Effector memory CD4-positive, alpha-beta T cell (primary cell): ENCODE measurements at regions not wholly inside any gene's neighbourhood (a gene's known extent, or its start where the extent isn't known, plus 50 kb on each side); places are given as distances from the start of the nearest gene placed in this dataset.

Experiments used
- DNase-seq, 3 donors: peaks; one replicate each; pipeline ENCODE4 v3.0.0-alpha.2; 2020
- H3K27ac ChIP-seq: 2 replicates; pipeline ENCODE4 v1.7.0; 2013; ENCODE audit warnings: mild to moderate bottlenecking, low read length, moderate library complexity; ENCODE audit not compliant: insufficient read depth, poor library complexity, severe bottlenecking
- H3K27me3 ChIP-seq: replicated peaks from 2 replicates; pipeline ENCODE4 v1.7.0; 2013; ENCODE audit warnings: mild to moderate bottlenecking, low read length; ENCODE audit not compliant: insufficient read depth, control insufficient read depth, poor library complexity, severe bottlenecking
- H3K36me3 ChIP-seq: 2 replicates; pipeline ENCODE4 v1.7.0; 2013; ENCODE audit warnings: mild to moderate bottlenecking, low read length, moderate library complexity; ENCODE audit not compliant: control insufficient read depth, insufficient read depth
- H3K4me1 ChIP-seq: 2 replicates; pipeline ENCODE4 v1.7.0; 2013; ENCODE audit warnings: low read length, mild to moderate bottlenecking; ENCODE audit not compliant: control insufficient read depth, insufficient read depth, poor library complexity, severe bottlenecking
- H3K4me3 ChIP-seq: 2 replicates; pipeline ENCODE4 v1.7.0; 2013; ENCODE audit warnings: low read length, low read depth, mild to moderate bottlenecking; ENCODE audit not compliant: insufficient read depth, poor library complexity, severe bottlenecking
- H3K9me3 ChIP-seq: 2 replicates; pipeline ENCODE4 v1.7.0; 2013; ENCODE audit warnings: mild to moderate bottlenecking, low read length, moderate library complexity; ENCODE audit not compliant: control insufficient read depth

GRCh38 chr13:79003989-79004898 is 345.3 kb upstream of the OBI1 start:
- Histone ChIP-seq H3K4me1 (no peaks in the 10 kb centered on the region), H3K9me3 (no peaks in the 10 kb centered on the region), H3K4me3 (no peak overlapping the region), H3K27ac (no peak overlapping the region), H3K27me3 (peaks cover 4% of the 10 kb centered on the region), H3K36me3 (no peaks in the 10 kb centered on the region)
- DNase-seq, result no peak

- Histone ChIP-seq H3K9me3 (no peaks in the 10 kb centered on the region), H3K27me3 (peaks cover 4% of the 10 kb centered on the region), H3K4me1 (no peaks in the 10 kb centered on the region), H3K27ac (no peak overlapping the region), H3K4me3 (no peak overlapping the region), H3K36me3 (no peaks in the 10 kb centered on the region)
- DNase-seq, result no peak
Observed at GRCh38 chr13:78999494-78999893, 340.5 kb upstream of the OBI1 start.

DNA sequence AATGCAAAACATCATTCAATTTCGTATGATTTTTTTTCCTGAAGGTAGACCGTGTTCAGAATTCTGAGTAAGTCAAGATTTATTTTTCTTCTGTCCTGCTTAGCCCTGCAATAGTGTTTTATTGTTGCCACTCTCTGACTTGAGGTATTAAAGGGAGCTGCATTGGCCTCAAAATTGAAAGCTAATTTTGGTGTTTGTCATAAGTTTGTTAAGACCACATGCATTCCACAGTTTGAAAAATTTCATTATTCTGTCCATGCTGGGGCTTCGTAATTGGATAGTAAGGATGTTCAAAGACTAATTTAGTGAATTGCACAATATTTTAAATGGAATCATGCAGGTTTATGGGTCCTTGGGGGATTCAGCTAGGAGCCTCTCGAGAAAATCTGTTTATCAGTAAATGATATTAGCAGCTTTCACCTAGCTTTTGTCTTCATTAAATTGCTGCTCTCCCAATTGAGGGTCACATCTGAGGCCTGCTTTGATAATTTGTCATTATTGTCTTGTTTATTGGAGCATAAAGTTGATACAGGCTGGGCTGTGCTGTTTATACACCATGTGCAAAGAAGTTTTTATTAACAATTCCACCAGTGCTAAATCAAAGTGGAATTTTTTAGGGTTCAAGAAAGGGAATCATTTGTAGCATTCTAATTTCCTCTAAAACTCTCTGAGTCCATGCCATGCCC is 339.8 kb upstream of the OBI1 start:
- Histone ChIP-seq H3K4me3 (no peak overlapping the region), H3K4me1 (no peaks in the 10 kb centered on the region), H3K9me3 (no peaks in the 10 kb centered on the region), H3K27ac (no peak overlapping the region), H3K27me3 (no peaks in the 10 kb centered on the region), H3K36me3 (no peaks in the 10 kb centered on the region)
- DNase-seq, result no peak

DNA sequence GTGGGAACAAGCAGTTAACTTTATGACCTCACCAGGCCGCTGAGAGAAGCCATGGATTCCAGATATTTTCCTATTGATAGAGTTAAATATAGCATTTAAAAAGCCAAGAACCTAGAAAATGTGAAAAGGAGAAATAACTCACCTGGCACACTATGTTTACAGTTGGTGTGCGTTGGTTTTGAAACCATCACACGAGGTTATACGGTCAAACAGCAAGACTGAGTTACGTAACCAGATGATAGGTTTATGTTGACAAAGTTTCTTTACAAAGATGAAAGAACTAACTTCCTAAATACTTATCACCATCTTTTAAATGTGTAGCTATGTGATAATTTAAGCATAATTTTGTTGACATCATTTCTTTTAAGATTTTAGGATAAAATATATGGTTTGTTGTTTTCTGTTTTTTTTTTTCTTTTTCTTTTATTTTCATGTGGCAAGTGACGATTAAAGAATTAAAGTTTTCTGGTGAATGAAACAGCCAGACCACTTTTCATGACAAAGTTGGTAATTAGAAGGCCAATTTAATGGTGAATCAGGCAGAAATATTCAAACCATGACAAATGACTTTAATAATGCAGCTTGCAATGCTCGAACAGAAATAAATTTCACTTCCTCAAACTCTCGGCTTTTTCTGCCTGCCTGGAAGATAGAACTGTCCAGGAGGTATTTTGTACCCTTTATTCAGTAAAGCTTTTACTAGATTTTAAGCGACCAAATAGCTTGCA is 339.1 kb upstream of the OBI1 start:
- Histone ChIP-seq H3K4me3 (no peak overlapping the region), H3K9me3 (no peaks in the 10 kb centered on the region), H3K36me3 (no peaks in the 10 kb centered on the region), H3K27me3 (no peaks in the 10 kb centered on the region), H3K27ac (no peak overlapping the region), H3K4me1 (no peaks in the 10 kb centered on the region)
- no peak for DNase-seq

- Histone ChIP-seq H3K27ac (no peak overlapping the region), H3K4me3 (no peak overlapping the region), H3K36me3 (no peaks in the 10 kb centered on the region), H3K27me3 (peaks cover 2% of the 10 kb centered on the region), H3K4me1 (no peaks in the 10 kb centered on the region), H3K9me3 (no peaks in the 10 kb centered on the region)
- no peak for DNase-seq
Observed at GRCh38 chr13:78993792-78994191, 334.8 kb upstream of the OBI1 start.

GRCh38 chr13:78981913-78982312 is 323.0 kb upstream of the OBI1 start:
- no peaks in the 10 kb centered on the region for H3K36me3 ChIP-seq
- H3K4me1 ChIP-seq, result no peaks in the 10 kb centered on the region
- H3K27me3 ChIP-seq, result no peaks in the 10 kb centered on the region
- no peak for DNase-seq
- no peak overlapping the region for H3K4me3 ChIP-seq
- H3K27ac ChIP-seq, result no peak overlapping the region
- no peaks in the 10 kb centered on the region for H3K9me3 ChIP-seq

DNA sequence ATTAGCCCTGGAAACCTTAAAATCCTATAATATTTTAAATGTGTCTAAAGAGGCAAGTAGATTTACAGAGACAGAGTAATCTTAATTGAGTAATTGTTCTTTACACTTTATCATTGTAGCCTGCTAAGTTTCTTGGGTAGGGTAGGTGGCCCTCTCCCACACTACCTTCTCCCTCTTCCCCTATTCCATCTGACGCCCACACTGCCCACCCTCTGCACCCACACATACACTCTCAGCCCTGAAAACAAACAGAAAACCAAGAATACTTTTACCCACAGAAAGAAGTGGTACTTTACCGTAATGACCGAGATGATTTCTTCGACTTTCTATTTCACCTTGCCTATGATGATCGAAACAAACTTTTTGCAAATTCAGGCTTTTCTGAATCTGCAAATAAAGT is 320.4 kb upstream of the OBI1 start:
- Histone ChIP-seq H3K4me3 (no peak overlapping the region), H3K27ac (no peak overlapping the region), H3K36me3 (no peaks in the 10 kb centered on the region), H3K27me3 (no peaks in the 10 kb centered on the region), H3K4me1 (no peaks in the 10 kb centered on the region), H3K9me3 (no peaks in the 10 kb centered on the region)
- DNase-seq, result no peak

DNA sequence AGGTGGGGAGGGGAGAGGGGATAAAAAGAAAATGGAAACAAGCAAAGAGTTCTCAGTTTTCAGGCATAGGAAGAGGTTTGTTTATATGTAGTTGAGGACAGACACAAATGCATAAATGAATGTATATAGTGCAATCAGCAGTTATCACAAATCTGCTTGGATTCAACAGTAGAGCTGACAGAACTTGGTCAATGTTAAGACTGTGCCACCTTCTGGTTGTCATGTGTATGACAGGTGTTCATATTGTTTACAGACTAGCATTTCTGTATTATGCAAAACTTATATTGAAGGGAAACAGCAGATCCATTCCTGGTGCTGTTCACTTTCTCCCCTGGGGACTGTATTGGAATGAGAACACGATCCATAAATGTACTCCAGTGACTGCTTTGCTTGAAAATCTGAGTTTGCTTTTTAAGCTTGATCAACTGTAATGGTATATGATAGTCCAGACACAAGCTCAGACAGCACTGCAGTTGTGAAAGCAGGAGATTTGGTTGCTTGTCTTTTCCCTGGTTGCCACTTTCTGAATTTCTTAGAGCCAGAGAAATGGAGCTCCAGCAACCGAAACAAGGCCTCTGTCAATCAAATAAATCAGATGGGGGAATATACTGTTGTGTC is 319.5 kb upstream of the OBI1 start:
- H3K36me3 ChIP-seq, result no peaks in the 10 kb centered on the region
- H3K4me3 ChIP-seq, result no peak overlapping the region
- peak in 1 of 3 donors; percentile 16 for DNase-seq
- H3K27me3 ChIP-seq, result no peaks in the 10 kb centered on the region
- no peaks in the 10 kb centered on the region for H3K9me3 ChIP-seq
- H3K27ac ChIP-seq, result no peak overlapping the region
- H3K4me1 ChIP-seq, result no peaks in the 10 kb centered on the region

DNA sequence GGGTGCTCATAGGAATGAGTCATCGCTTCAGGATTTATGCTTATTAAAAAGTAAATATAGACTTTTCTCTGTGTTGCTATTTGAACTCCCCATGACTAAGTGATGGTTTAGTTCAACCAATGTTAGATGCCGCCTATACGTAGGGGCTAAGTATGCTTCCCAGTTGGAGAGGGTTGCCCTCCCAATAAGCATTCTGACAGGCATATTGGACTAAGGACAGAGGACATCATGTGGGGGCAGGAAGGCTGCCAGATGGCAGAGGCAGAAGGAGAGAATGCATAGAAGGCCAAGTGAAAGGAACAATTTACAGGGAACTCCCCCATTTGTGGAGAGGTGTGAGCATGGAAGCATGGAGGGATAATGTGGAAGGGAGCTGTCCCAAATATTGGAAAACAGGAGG is 318.4 kb upstream of the OBI1 start:
- H3K4me3 ChIP-seq, result no peak overlapping the region
- H3K36me3 ChIP-seq, result no peaks in the 10 kb centered on the region
- H3K27ac ChIP-seq, result no peak overlapping the region
- H3K27me3 ChIP-seq, result no peaks in the 10 kb centered on the region
- no peak for DNase-seq
- no peaks in the 10 kb centered on the region for H3K9me3 ChIP-seq
- H3K4me1 ChIP-seq, result no peaks in the 10 kb centered on the region
